Smooth muscle cell (in vitro differentiated cells): ENCODE measurements at regions not wholly inside any gene's neighbourhood (a gene's known extent, or its start where the extent isn't known, plus 50 kb on each side); places are given as distances from the start of the nearest gene placed in this dataset.

Experiments
- DNase-seq: peaks from one replicate; lab custom pipeline; 2025; ENCODE audit not compliant: unreplicated experiment; lab: John Stamatoyannopoulos, UW
- H2AFZ ChIP-seq: fragments of 200-600 bp; sonication (generic); 2 replicates; pipeline ENCODE4 v1.6.0; 2016; ENCODE audit warnings: antibody characterized with exemption, low read depth, mild to moderate bottlenecking
- H3F3A ChIP-seq: fragments of 200-600 bp; sonication (generic); 2 replicates; pipeline ENCODE4 v1.6.0; 2017; ENCODE audit warnings: antibody characterized with exemption, low read depth
- H3K27ac ChIP-seq: fragments of 200-600 bp; sonication (generic); 2 replicates; pipeline ENCODE4 v1.5.1; 2016; ENCODE audit warnings: low read depth, mild to moderate bottlenecking
- H3K27me3 ChIP-seq: fragments of 200-600 bp; sonication (generic); 2 replicates; pipeline ENCODE4 v1.6.1; 2016; ENCODE audit warnings: low read depth, mild to moderate bottlenecking
- H3K36me3 ChIP-seq: fragments of 200-600 bp; sonication (generic); 2 replicates; pipeline ENCODE4 v1.5.1; 2016; ENCODE audit warnings: low read depth
- H3K4me1 ChIP-seq: fragments of 200-600 bp; sonication (generic); 2 replicates; pipeline ENCODE4 v1.5.1; 2016; ENCODE audit warnings: low read depth
- H3K4me2 ChIP-seq: fragments of 200-600 bp; sonication (generic); 2 replicates; pipeline ENCODE4 v1.6.0; 2016; ENCODE audit warnings: mild to moderate bottlenecking
- H3K4me3 ChIP-seq: fragments of 200-600 bp; sonication (generic); 2 replicates; pipeline ENCODE4 v1.5.1; 2016; ENCODE audit warnings: mild to moderate bottlenecking
- H3K79me2 ChIP-seq: fragments of 200-600 bp; sonication (generic); 2 replicates; pipeline ENCODE4 v1.6.0; 2016; ENCODE audit warnings: low read depth, mild to moderate bottlenecking
- H3K9ac ChIP-seq: fragments of 200-600 bp; sonication (generic); 2 replicates; pipeline ENCODE4 v1.6.0; 2016; ENCODE audit warnings: low read depth
- H3K9me3 ChIP-seq: fragments of 200-600 bp; sonication (generic); replicated peaks from 2 replicates; pipeline ENCODE4 v1.5.1; 2016; ENCODE audit warnings: low read depth
- H4K20me1 ChIP-seq: fragments of 200-600 bp; sonication (generic); 2 replicates; pipeline ENCODE4 v1.6.0; 2016; ENCODE audit warnings: low read depth
- CTCF ChIP-seq: fragments of 200-600 bp; sonication (generic); IDR thresholded peaks from 2 replicates; pipeline ENCODE4 v1.5.1; 2017; ENCODE audit warnings: borderline replicate concordance, mild to moderate bottlenecking, antibody characterized with exemption; ENCODE audit not compliant: insufficient read depth, poor library complexity, severe bottlenecking
- WGBS: methylation state at CpG from one replicate; pipeline ENCODE4 v1.1.7; 2016; ENCODE audit warnings: low lambda C conversion rate; 5-methylcytosine and 5-hydroxymethylcytosine counted together

- no peak overlapping the region for H3K27ac ChIP-seq
- H3K9me3 ChIP-seq, result no peaks in the 10 kb centered on the region
- no peak overlapping the region for H3K4me3 ChIP-seq
- H3K27me3 ChIP-seq, result no peaks in the 10 kb centered on the region
- no peak for TF ChIP-seq CTCF
- no peak overlapping the region for H3K9ac ChIP-seq
- DNase-seq, result no peak
- H3K4me2 ChIP-seq, result no peak overlapping the region
- H3K79me2 ChIP-seq, result no peaks in the 10 kb centered on the region
- no peak overlapping the region for H2AFZ ChIP-seq
- no peaks in the 10 kb centered on the region for H3K36me3 ChIP-seq
- no peaks in the 10 kb centered on the region for H3F3A ChIP-seq
- 88% methylated on average over 4 of the region's 4 CpGs for WGBS
- H3K4me1 ChIP-seq, result no peaks in the 10 kb centered on the region
- no peaks in the 10 kb centered on the region for H4K20me1 ChIP-seq
These were observed 498.6 kb downstream of the GLRX3 start for GRCh38 chr10:130634816-130635215.

GRCh38 chr10:130635528-130635927 lies 499.3 kb downstream of the GLRX3 start:
- WGBS, result 51% methylated on average over 9 of the region's 9 CpGs
- Histone ChIP-seq H3K36me3 (no peaks in the 10 kb centered on the region), H3K4me2 (no peak overlapping the region), H2AFZ (no peak overlapping the region), H3K9ac (no peak overlapping the region), H3K27ac (no peak overlapping the region), H3K79me2 (no peaks in the 10 kb centered on the region), H3K4me3 (no peak overlapping the region), H3K9me3 (no peaks in the 10 kb centered on the region), H3K4me1 (no peaks in the 10 kb centered on the region), H3F3A (no peaks in the 10 kb centered on the region), H4K20me1 (no peaks in the 10 kb centered on the region), H3K27me3 (no peaks in the 10 kb centered on the region)
- DNase-seq, result no peak
- TF ChIP-seq CTCF, result no peak

- TF ChIP-seq CTCF, result no peak
- H3K4me3 ChIP-seq, result no peak overlapping the region
- WGBS, result 75% methylated on average over 6 of the region's 6 CpGs
- no peaks in the 10 kb centered on the region for H3K79me2 ChIP-seq
- no peaks in the 10 kb centered on the region for H4K20me1 ChIP-seq
- H3K4me1 ChIP-seq, result no peaks in the 10 kb centered on the region
- no peak overlapping the region for H3K9ac ChIP-seq
- no peak overlapping the region for H3K4me2 ChIP-seq
- DNase-seq, result no peak
- H3K27ac ChIP-seq, result no peak overlapping the region
- no peaks in the 10 kb centered on the region for H3K9me3 ChIP-seq
- no peaks in the 10 kb centered on the region for H3K36me3 ChIP-seq
- no peak overlapping the region for H2AFZ ChIP-seq
- H3K27me3 ChIP-seq, result no peaks in the 10 kb centered on the region
- H3F3A ChIP-seq, result no peaks in the 10 kb centered on the region
These were observed 500.2 kb downstream of the GLRX3 start for GRCh38 chr10:130636313-130636930.

- no peaks in the 10 kb centered on the region for H3F3A ChIP-seq
- H3K4me1 ChIP-seq, result no peaks in the 10 kb centered on the region
- H3K36me3 ChIP-seq, result no peaks in the 10 kb centered on the region
- no peak for TF ChIP-seq CTCF
- no peak overlapping the region for H3K27ac ChIP-seq
- no peak overlapping the region for H2AFZ ChIP-seq
- no peaks in the 10 kb centered on the region for H3K79me2 ChIP-seq
- 68% methylated on average over 4 of the region's 4 CpGs for WGBS
- H3K9ac ChIP-seq, result no peak overlapping the region
- DNase-seq, result no peak
- H3K27me3 ChIP-seq, result no peaks in the 10 kb centered on the region
- H4K20me1 ChIP-seq, result no peaks in the 10 kb centered on the region
- H3K9me3 ChIP-seq, result no peaks in the 10 kb centered on the region
- H3K4me3 ChIP-seq, result no peak overlapping the region
- H3K4me2 ChIP-seq, result no peak overlapping the region
These were observed 501.0 kb downstream of the GLRX3 start for GRCh38 chr10:130637089-130637676.
